ENCODE measurements at regions not wholly inside any gene's neighbourhood (a gene's known extent, or its start where the extent isn't known, plus 50 kb on each side); places are given as distances from the start of the nearest gene placed in this dataset.

DNA sequence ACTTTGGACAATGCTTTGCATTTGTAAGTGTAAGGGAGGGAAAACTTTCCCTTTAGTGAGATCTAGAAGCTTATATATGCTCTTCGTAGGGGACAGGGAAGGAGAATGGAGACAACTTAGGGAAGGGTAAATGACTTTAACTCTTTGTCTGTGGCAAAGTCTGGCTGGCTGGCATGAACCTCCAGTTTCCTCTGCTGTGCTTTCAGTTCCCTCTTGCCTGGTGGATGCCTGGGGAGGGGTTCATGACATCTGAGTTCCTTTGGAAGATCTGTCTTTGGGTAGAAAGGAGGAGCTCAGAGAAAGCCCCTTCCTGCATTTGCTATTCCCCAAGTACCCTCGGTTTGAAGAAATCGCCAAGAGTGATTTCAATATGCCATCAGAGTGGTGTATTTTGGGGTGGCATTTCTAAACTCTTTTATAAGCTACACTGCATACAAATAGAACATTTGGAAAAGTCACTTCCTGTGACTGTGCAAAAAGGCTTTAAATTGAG lies 143.6 kb downstream of the VAPA start:
- DNase-seq (no peak), ATAC-seq (ENCODE audit: insufficient read depth, low FRiP score) (peak; percentile 44)
- peaks cover 13 to 42% (median 21%) of the 10 kb centered on the region in 5 donors for H3K4me1 ChIP-seq (ENCODE audit: control insufficient read depth in 5 of 5, insufficient read depth in 5 of 5, low read length in 5 of 5)
- no peak overlapping the region for H3K27ac ChIP-seq (ENCODE audit: low read depth in 1 of 2, low read length in 1 of 2)
- TF ChIP-seq, protein P1, sequence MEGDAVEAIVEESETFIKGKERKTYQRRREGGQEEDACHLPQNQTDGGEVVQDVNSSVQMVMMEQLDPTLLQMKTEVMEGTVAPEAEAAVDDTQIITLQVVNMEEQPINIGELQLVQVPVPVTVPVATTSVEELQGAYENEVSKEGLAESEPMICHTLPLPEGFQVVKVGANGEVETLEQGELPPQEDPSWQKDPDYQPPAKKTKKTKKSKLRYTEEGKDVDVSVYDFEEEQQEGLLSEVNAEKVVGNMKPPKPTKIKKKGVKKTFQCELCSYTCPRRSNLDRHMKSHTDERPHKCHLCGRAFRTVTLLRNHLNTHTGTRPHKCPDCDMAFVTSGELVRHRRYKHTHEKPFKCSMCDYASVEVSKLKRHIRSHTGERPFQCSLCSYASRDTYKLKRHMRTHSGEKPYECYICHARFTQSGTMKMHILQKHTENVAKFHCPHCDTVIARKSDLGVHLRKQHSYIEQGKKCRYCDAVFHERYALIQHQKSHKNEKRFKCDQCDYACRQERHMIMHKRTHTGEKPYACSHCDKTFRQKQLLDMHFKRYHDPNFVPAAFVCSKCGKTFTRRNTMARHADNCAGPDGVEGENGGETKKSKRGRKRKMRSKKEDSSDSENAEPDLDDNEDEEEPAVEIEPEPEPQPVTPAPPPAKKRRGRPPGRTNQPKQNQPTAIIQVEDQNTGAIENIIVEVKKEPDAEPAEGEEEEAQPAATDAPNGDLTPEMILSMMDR (IDR thresholded peaks at IDR 0.05; ENCODE audit: control extremely low read depth, extremely low read depth) = no peak
- WGBS, 2 donors = 60 to 66% methylated on average over 3 of the region's 3 CpGs
- H3K4me3 ChIP-seq = no peak overlapping the region
- no peaks in the 10 kb centered on the region for H3K36me3 ChIP-seq (ENCODE audit: control insufficient read depth in 4 of 4, insufficient read depth in 4 of 4, low read length in 4 of 4)
- no peaks in the 10 kb centered on the region for H3K27me3 ChIP-seq (ENCODE audit: control insufficient read depth in 3 of 3, insufficient read depth in 3 of 3, low read length in 2 of 3)
- no peaks in the 10 kb centered on the region for H3K9me3 ChIP-seq (ENCODE audit: control insufficient read depth in 4 of 4, insufficient read depth in 3 of 4, low read length in 3 of 4)
- H3K9ac ChIP-seq (ENCODE audit: insufficient read depth in 1 of 2, low read length in 2 of 2) = no peak overlapping the region

DNA sequence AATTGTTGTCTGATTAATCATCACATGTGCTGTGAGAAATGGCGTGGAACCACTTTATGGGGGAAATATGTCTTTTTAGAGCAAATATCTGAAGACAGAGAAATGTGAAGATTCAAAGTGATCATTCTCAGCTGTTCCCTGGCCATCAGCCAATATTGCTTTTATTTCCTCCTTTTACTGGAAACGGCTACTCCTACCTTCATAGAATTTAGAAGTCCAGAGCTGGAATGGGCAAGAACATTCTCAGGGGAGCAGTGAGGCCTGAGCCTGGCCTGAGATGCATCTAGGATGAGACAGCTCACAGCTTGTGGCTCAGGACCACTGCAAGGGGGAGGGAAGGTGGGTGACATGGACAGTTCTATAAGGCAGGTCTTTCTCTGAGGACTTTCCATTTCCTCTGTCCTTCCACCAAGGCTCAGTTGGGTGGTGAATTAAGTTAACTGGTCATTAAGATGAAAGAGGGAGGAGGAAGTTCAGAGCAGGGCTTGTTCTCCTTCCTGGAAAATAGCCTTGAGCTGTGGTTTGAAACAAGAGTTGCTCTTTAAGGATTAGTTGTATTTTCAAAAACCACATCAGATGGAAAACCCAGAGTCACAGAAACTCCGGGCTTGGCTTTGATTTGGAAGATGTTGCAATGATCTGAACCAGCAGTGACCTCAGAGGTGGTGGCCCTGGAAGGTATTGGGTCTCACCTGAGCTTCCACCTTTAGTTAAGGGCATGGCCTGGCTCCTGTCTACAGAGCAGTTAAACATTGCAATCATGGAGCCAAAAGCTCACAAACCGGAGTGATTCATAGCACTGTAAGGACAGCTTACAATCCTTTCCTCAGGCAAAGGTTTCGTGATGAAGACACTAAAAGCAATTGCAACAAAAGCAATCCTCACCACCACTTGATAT lies 144.3 kb downstream of the VAPA start:
- no peaks in the 10 kb centered on the region for H3K36me3 ChIP-seq (ENCODE audit: control insufficient read depth in 4 of 4, insufficient read depth in 4 of 4, low read length in 4 of 4)
- H3K27me3 ChIP-seq (ENCODE audit: control insufficient read depth in 3 of 3, insufficient read depth in 3 of 3, low read length in 2 of 3) = no peaks in the 10 kb centered on the region
- H3K4me1 ChIP-seq (ENCODE audit: control insufficient read depth in 5 of 5, insufficient read depth in 5 of 5, low read length in 5 of 5) = peaks cover 12 to 35% (median 21%) of the 10 kb centered on the region in 5 donors
- TF ChIP-seq, protein P1 (IDR thresholded peaks at IDR 0.05; ENCODE audit: control extremely low read depth, extremely low read depth) = no peak
- DNase-seq (no peak), ATAC-seq (ENCODE audit: insufficient read depth, low FRiP score) (peak; percentile 12)
- H3K4me3 ChIP-seq = no peak overlapping the region
- no peaks in the 10 kb centered on the region for H3K9me3 ChIP-seq (ENCODE audit: control insufficient read depth in 4 of 4, insufficient read depth in 3 of 4, low read length in 3 of 4)
- no peak overlapping the region for H3K9ac ChIP-seq (ENCODE audit: insufficient read depth in 1 of 2, low read length in 2 of 2)
- peak overlapping the region; percentile 43 to 72 for H3K27ac ChIP-seq (ENCODE audit: low read depth in 1 of 2, low read length in 1 of 2)
- WGBS, 2 donors = 45 to 49% methylated on average over 5 of the region's 5 CpGs

GRCh38 chr18:10059610-10060468 lies 146.0 kb downstream of the VAPA start:
- Histone ChIP-seq H3K27me3 (ENCODE audit: control insufficient read depth in 3 of 3, insufficient read depth in 3 of 3, low read length in 2 of 3) (no peaks in the 10 kb centered on the region), H3K4me1 (ENCODE audit: control insufficient read depth in 5 of 5, insufficient read depth in 5 of 5, low read length in 5 of 5) (peaks cover 12 to 34% (median 18%) of the 10 kb centered on the region in 5 donors), H3K9me3 (ENCODE audit: control insufficient read depth in 4 of 4, insufficient read depth in 3 of 4, low read length in 3 of 4) (peaks cover 0 to 1% (median 0%) of the 10 kb centered on the region in 4 donors), H3K27ac (ENCODE audit: low read depth in 1 of 2, low read length in 1 of 2) (peak overlapping the region in 1 of 2 donors; percentile 17), H3K36me3 (ENCODE audit: control insufficient read depth in 4 of 4, insufficient read depth in 4 of 4, low read length in 4 of 4) (no peaks in the 10 kb centered on the region), H3K9ac (ENCODE audit: insufficient read depth in 1 of 2, low read length in 2 of 2) (no peak overlapping the region), H3K4me3 (no peak overlapping the region)
- 41 to 48% methylated on average over 22 of the region's 22 CpGs for WGBS, 2 donors
- ATAC-seq (ENCODE audit: insufficient read depth, low FRiP score) (no peak), DNase-seq (peak; percentile 55 to 75 (median 65))
- TF ChIP-seq, protein P1 (IDR thresholded peaks at IDR 0.05; ENCODE audit: control extremely low read depth, extremely low read depth) = no peak
